ENCODE measurements at regions not wholly inside any gene's neighbourhood (a gene's known extent, or its start where the extent isn't known, plus 50 kb on each side); places are given as distances from the start of the nearest gene placed in this dataset.

DNA sequence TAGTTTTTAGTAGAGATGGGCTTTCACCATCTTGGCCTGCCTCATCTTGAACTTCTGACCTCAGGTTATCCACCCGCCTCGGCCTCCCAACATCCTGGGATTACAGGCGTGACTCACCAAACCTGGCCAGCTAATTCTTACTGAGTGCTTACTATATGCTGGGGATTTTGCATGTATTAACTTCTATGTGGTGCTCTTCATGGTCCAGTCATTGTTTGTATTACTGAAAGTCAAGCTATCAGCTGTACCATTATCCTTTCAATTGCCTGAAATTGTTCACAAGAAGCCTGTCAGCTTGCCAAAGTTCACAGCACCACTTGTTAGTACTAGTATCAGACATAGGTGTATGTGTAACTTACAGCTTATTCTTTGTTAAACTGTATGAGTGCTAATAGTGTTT is 1272.1 kb downstream of the ARAP2 start:
- TF ChIP-seq POLR2A (IDR thresholded peaks at IDR 0.05) (no peak), CTCF (IDR thresholded peaks at IDR 0.05) (no peak)

Data from right lobe of liver (tissue), 4 donors.